HCT116 (cell line): ENCODE measurements at regions not wholly inside any gene's neighbourhood (a gene's known extent, or its start where the extent isn't known, plus 50 kb on each side); places are given as distances from the start of the nearest gene placed in this dataset.

Experiments
- SIN3A ChIP-seq: IDR thresholded peaks from 2 replicates; pipeline ENCODE4 v1.6.1; 2012; ENCODE audit warnings: low read depth
- ZFX ChIP-seq: fragments of 450-650 bp; IDR thresholded peaks from 2 replicates; pipeline ENCODE4 v1.6.1; 2017
- TF ChIP-seq, protein P1 (sequence below), 3 experiments: fragments of 200-600 bp in 1 of 3; sonication (generic) in 1 of 3; IDR thresholded peaks in 2 of 3; conservative IDR thresholded peaks in 1 of 3; 2 replicates each; pipeline ENCODE4 v1.5.1; 2012 to 2017; ENCODE audit warnings: low read depth in 2 of 3, low read length in 2 of 3, antibody characterized with exemption in 1 of 3, borderline replicate concordance in 1 of 3, control low read depth in 1 of 3, mild to moderate bottlenecking in 1 of 3, mixed read lengths in 1 of 3, mixed run types in 1 of 3, moderate library complexity in 1 of 3; ENCODE audit not compliant: insufficient read depth in 1 of 3

DNA sequence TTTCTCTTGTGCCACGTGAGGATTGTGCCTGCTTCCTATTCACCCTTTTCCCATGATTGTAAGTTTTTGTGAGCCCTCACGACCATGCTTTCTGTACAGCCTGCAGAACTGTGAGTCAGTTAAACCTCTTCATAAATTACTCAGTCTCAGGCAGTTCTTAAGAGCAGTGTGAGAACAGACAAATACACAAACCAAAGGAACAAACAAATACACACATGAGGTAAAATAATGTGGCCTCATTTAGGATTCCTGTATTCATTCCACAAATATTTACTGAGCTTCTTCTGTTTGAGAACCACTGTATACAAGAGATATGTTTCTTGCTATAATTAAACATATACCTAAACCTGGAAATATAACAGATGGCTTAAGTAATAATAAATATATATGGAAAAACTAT is 760.3 kb downstream of the CDH9 start:
- TF ChIP-seq ZFX, result no peak
- TF ChIP-seq, protein P1, sequence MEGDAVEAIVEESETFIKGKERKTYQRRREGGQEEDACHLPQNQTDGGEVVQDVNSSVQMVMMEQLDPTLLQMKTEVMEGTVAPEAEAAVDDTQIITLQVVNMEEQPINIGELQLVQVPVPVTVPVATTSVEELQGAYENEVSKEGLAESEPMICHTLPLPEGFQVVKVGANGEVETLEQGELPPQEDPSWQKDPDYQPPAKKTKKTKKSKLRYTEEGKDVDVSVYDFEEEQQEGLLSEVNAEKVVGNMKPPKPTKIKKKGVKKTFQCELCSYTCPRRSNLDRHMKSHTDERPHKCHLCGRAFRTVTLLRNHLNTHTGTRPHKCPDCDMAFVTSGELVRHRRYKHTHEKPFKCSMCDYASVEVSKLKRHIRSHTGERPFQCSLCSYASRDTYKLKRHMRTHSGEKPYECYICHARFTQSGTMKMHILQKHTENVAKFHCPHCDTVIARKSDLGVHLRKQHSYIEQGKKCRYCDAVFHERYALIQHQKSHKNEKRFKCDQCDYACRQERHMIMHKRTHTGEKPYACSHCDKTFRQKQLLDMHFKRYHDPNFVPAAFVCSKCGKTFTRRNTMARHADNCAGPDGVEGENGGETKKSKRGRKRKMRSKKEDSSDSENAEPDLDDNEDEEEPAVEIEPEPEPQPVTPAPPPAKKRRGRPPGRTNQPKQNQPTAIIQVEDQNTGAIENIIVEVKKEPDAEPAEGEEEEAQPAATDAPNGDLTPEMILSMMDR (IDR thresholded peaks at IDR 0.05 in 2 of 3, conservative IDR thresholded peaks at IDR 0.05 in 1 of 3; ENCODE audit: borderline replicate concordance in 1 of 3, insufficient read depth in 1 of 3, low read depth in 2 of 3, low read length in 2 of 3), result no peak
- TF ChIP-seq SIN3A, result no peak
